Activated CD8-positive, alpha-beta T cell treated with anti-CD3 and anti-CD28 coated beads for 36 hours (primary cell): ENCODE measurements at regions not wholly inside any gene's neighbourhood (a gene's known extent, or its start where the extent isn't known, plus 50 kb on each side); places are given as distances from the start of the nearest gene placed in this dataset.

Source experiments
- ATAC-seq: fragments of 200-7000 bp; cut with Tn5 transposase; one replicate; pipeline ENCODE4 v1.10.0; 2021; ENCODE audit warnings: mild to moderate bottlenecking, moderate library complexity
- CTCF ChIA-PET: fragments of 350-600 bp; sonication (Branson Sonifier 250); formaldehyde crosslinking; loops from one replicate; lab custom pipeline; 2021; ENCODE audit warnings: antibody characterized with exemption; lab: Charles Lee
- POLR2A ChIA-PET: fragments of 350-600 bp; sonication (Branson Sonifier 250); formaldehyde crosslinking; loops from one replicate; lab custom pipeline; 2021; ENCODE audit warnings: antibody characterized with exemption; lab: Charles Lee
- DNase-seq: peaks from one replicate; pipeline ENCODE4 v3.0.0-alpha.2; 2020
- H3K27ac Mint-ChIP-seq: one replicate; pipeline ENCODE4 v1.8.0; 2021; ENCODE audit warnings: mild to moderate bottlenecking, mixed read lengths
- H3K27me3 Mint-ChIP-seq: one replicate; pipeline ENCODE4 v1.8.0; 2021; ENCODE audit warnings: mixed read lengths
- H3K36me3 Mint-ChIP-seq: one replicate; pipeline ENCODE4 v1.8.0; 2021; ENCODE audit warnings: low read depth, mixed read lengths
- H3K4me1 Mint-ChIP-seq: one replicate; pipeline ENCODE4 v1.8.0; 2021; ENCODE audit warnings: low read depth, mixed read lengths
- H3K4me3 Mint-ChIP-seq: one replicate; pipeline ENCODE4 v1.8.0; 2021; ENCODE audit warnings: mild to moderate bottlenecking, moderate library complexity, mixed read lengths
- H3K9me3 Mint-ChIP-seq: one replicate; pipeline ENCODE4 v1.8.0; 2021; ENCODE audit warnings: mixed read lengths
- CTCF ChIP-seq: fragments of 200-600 bp; IDR thresholded peaks from one replicate; pipeline ENCODE4 v1.8.0; 2022; ENCODE audit warnings: antibody characterized with exemption, mild to moderate bottlenecking
- intact Hi-C: fragments of 100-400 bp; cut with micrococcal nuclease; formaldehyde crosslinking; loops from one replicate; pipeline ENCODE4 v1.10.0; 2022

- no peaks in the 10 kb centered on the region for H3K4me1 Mint-ChIP-seq
- intact Hi-C loops = no loop called here
- no peak overlapping the region for H3K27ac Mint-ChIP-seq
- CTCF ChIA-PET = no interaction called here
- TF ChIP-seq CTCF = no peak
- H3K36me3 Mint-ChIP-seq = no peaks in the 10 kb centered on the region
- DNase-seq = no peak
- no peaks in the 10 kb centered on the region for H3K9me3 Mint-ChIP-seq
- no peak for ATAC-seq
- H3K4me3 Mint-ChIP-seq = no peak overlapping the region
- H3K27me3 Mint-ChIP-seq = no peaks in the 10 kb centered on the region
- POLR2A ChIA-PET = no interaction called here
Measured at GRCh38 chr3:95508124-95508523, 1306.3 kb upstream of the EPHA6 start.

- H3K9me3 Mint-ChIP-seq = no peaks in the 10 kb centered on the region
- ATAC-seq (no peak), DNase-seq (no peak)
- H3K27ac Mint-ChIP-seq = no peak overlapping the region
- H3K4me3 Mint-ChIP-seq = no peak overlapping the region
- no peak for TF ChIP-seq CTCF
- no peaks in the 10 kb centered on the region for H3K4me1 Mint-ChIP-seq
- CTCF ChIA-PET = no interaction called here
- no peaks in the 10 kb centered on the region for H3K36me3 Mint-ChIP-seq
- H3K27me3 Mint-ChIP-seq = no peaks in the 10 kb centered on the region
- POLR2A ChIA-PET = no interaction called here
- intact Hi-C loops = no loop called here
Measured at GRCh38 chr3:95511828-95512227, 1302.6 kb upstream of the EPHA6 start.

- Mint-ChIP-seq H3K27ac (no peak overlapping the region), H3K9me3 (no peaks in the 10 kb centered on the region), H3K4me3 (no peak overlapping the region), H3K27me3 (no peaks in the 10 kb centered on the region), H3K4me1 (no peaks in the 10 kb centered on the region), H3K36me3 (no peaks in the 10 kb centered on the region)
- TF ChIP-seq CTCF = no peak
- POLR2A ChIA-PET = no interaction called here
- intact Hi-C loops = no loop called here
- CTCF ChIA-PET = no interaction called here
- DNase-seq (no peak), ATAC-seq (no peak)
Measured at GRCh38 chr3:95514260-95514659, 1300.1 kb upstream of the EPHA6 start.

- H3K9me3 Mint-ChIP-seq = no peaks in the 10 kb centered on the region
- intact Hi-C loops = no loop called here
- TF ChIP-seq CTCF = no peak
- DNase-seq = no peak
- no peak overlapping the region for H3K4me3 Mint-ChIP-seq
- CTCF ChIA-PET = no interaction called here
- POLR2A ChIA-PET = no interaction called here
- ATAC-seq = no peak
- no peaks in the 10 kb centered on the region for H3K36me3 Mint-ChIP-seq
- no peaks in the 10 kb centered on the region for H3K27me3 Mint-ChIP-seq
- H3K4me1 Mint-ChIP-seq = no peaks in the 10 kb centered on the region
- H3K27ac Mint-ChIP-seq = no peak overlapping the region
Measured at GRCh38 chr3:95521396-95521795, 1293.0 kb upstream of the EPHA6 start.

- no peak for ATAC-seq
Measured at GRCh38 chr3:95522449-95522848, 1291.9 kb upstream of the EPHA6 start.

More at GRCh38 chr3:95522449-95522848, 1291.9 kb upstream of the EPHA6 start:
- ChIA-PET CTCF (no interaction called here), POLR2A (no interaction called here)
- DNase-seq = no peak
- Mint-ChIP-seq H3K27ac (no peak overlapping the region), H3K4me1 (no peaks in the 10 kb centered on the region), H3K4me3 (no peak overlapping the region), H3K36me3 (no peaks in the 10 kb centered on the region), H3K27me3 (no peaks in the 10 kb centered on the region), H3K9me3 (no peaks in the 10 kb centered on the region)
- TF ChIP-seq CTCF = no peak
- intact Hi-C loops = no loop called here
